Common myeloid progenitor, CD34-positive (primary cell): ENCODE measurements at regions not wholly inside any gene's neighbourhood (a gene's known extent, or its start where the extent isn't known, plus 50 kb on each side); places are given as distances from the start of the nearest gene placed in this dataset.
"Not testable (repeated sequence)": the region's sequence is repeated elsewhere in the genome, so short reads cannot be mapped to it uniquely, and the experiment has no call there.

ENCODE experiments used
- CTCF ChIA-PET: fragments of 350-600 bp; sonication (Branson Sonifier 250); formaldehyde crosslinking; loops from one replicate; lab custom pipeline; 2021; ENCODE audit warnings: antibody characterized with exemption; lab: Charles Lee
- POLR2A ChIA-PET: fragments of 350-600 bp; sonication (Branson Sonifier 250); formaldehyde crosslinking; loops from one replicate; lab custom pipeline; 2021; ENCODE audit warnings: antibody characterized with exemption; lab: Charles Lee
- DNase-seq, 3 donors: peaks; one replicate each; pipeline versions ENCODE4 v3.0.0 to v3.0.0-alpha.2; 2013
- H3K27ac ChIP-seq, 2 experiments: 1 replicate in 1 of 2; 2 replicates in 1 of 2; pipeline ENCODE4 v1.7.0; 2013; ENCODE audit warnings: inconsistent platforms in 2 of 2, low read length in 2 of 2, mild to moderate bottlenecking in 2 of 2, low read depth in 1 of 2, moderate library complexity in 1 of 2; ENCODE audit not compliant: severe bottlenecking in 2 of 2, insufficient read depth in 1 of 2, poor library complexity in 1 of 2
- H3K27me3 ChIP-seq, 5 experiments: replicated peaks in 2 of 5; 1 replicate in 3 of 5; 2 replicates in 2 of 5; pipeline versions ENCODE4 v1.6.1 to v1.7.0; 2013; ENCODE audit warnings: low read length in 4 of 5, mild to moderate bottlenecking in 2 of 5, moderate library complexity in 2 of 5, inconsistent platforms in 1 of 5; ENCODE audit not compliant: insufficient read depth in 5 of 5, control insufficient read depth in 4 of 5
- H3K36me3 ChIP-seq, 4 experiments: 1 replicate in 2 of 4; 2 replicates in 2 of 4; pipeline versions ENCODE4 v1.6.1 to v1.7.0; 2013; ENCODE audit warnings: low read length in 3 of 4, control low read depth in 1 of 4, mild to moderate bottlenecking in 1 of 4; ENCODE audit not compliant: control insufficient read depth in 4 of 4, insufficient read depth in 4 of 4
- H3K4me1 ChIP-seq, 4 experiments: 1 replicate in 3 of 4; 2 replicates in 1 of 4; pipeline versions ENCODE4 v1.6.1 to v1.7.1; 2013; ENCODE audit warnings: low read length in 3 of 4, mild to moderate bottlenecking in 3 of 4, control low read depth in 1 of 4, inconsistent platforms in 1 of 4, moderate library complexity in 1 of 4; ENCODE audit not compliant: control insufficient read depth in 4 of 4, insufficient read depth in 4 of 4; ENCODE audit errors: control extremely low read depth in 1 of 4
- H3K4me3 ChIP-seq, 7 experiments: 1 replicate in 4 of 7; 2 replicates in 3 of 7; pipeline versions ENCODE4 v1.5.1 to v1.7.0; 2013; ENCODE audit warnings: mild to moderate bottlenecking in 7 of 7, low read length in 6 of 7, moderate library complexity in 6 of 7, inconsistent platforms in 2 of 7, low read depth in 2 of 7, control low read depth in 1 of 7; ENCODE audit not compliant: insufficient read depth in 4 of 7, control insufficient read depth in 1 of 7; ENCODE audit errors: extremely low read depth in 1 of 7
- H3K9me3 ChIP-seq, 5 experiments: 1 replicate in 4 of 5; 2 replicates in 1 of 5; pipeline versions ENCODE4 v1.6.1 to v1.7.1; 2013; ENCODE audit warnings: low read length in 4 of 5, mild to moderate bottlenecking in 2 of 5, inconsistent platforms in 1 of 5, low read depth in 1 of 5, moderate library complexity in 1 of 5; ENCODE audit not compliant: control insufficient read depth in 4 of 5, insufficient read depth in 2 of 5; ENCODE audit errors: control extremely low read depth in 1 of 5
- WGBS: methylation state at CpG from one replicate; pipeline ENCODE4 v1.1.5; 2013; ENCODE audit not compliant: insufficient coverage; 5-methylcytosine and 5-hydroxymethylcytosine counted together

DNA sequence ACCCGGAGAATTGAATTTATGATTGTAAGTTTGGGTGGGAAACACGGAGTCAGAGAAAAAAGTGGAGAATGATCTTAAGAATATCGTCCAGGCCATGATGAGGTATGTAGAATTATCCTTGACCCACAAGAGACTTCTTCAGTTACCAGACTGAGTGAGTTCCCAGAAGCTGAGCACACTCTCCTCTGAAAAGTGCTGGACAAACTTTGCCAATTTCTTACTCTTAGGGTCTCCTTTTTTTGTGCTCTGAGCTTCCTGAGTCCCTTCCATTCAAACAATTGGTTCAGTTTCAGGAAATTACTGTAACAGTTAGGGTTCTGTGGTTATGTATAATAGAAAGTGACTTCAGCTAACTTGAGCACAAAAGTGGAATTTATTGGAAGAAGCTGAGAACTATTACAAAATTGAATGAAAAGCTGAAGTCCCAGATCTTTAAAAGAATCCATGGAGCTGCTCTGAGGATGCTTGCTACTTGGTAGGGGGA, 50.6 kb upstream of the EHBP1 start:
- Histone ChIP-seq H3K4me3 (no peak overlapping the region), H3K27ac (no peak overlapping the region), H3K36me3 (no peaks in the 10 kb centered on the region), H3K4me1 (peaks cover 0 to 9% (median 1%) of the 10 kb centered on the region in 4 experiments), H3K27me3 (no peaks in the 10 kb centered on the region), H3K9me3 (peaks cover 0 to 4% (median 0%) of the 10 kb centered on the region in 5 experiments)
- POLR2A ChIA-PET = no interaction called here
- WGBS = 100% methylated on average over 2 of the region's 3 CpGs
- CTCF ChIA-PET = no interaction called here
- no peak for DNase-seq

DNA sequence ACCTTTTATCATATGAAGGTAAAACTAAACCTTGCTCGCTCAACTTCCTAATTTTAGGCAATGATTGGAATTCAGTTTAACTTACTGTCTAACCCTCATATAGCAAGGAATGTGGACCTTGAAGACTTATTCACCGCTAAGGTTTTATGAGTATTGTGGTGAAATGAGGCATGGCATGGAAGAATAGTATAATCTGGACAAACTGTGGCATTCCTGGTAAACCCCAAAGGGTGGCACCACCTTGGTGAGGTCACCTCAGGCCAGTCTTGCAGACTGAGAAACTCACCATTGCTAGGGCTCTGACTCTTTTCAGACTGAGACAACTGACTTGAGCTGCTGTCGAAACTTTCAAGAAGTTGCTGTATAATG, 51.1 kb upstream of the EHBP1 start:
- Histone ChIP-seq H3K27me3 (no peaks in the 10 kb centered on the region), H3K36me3 (no peaks in the 10 kb centered on the region), H3K27ac (no peak overlapping the region), H3K4me1 (peaks cover 0 to 9% (median 1%) of the 10 kb centered on the region in 4 experiments), H3K9me3 (peaks cover 0 to 4% (median 0%) of the 10 kb centered on the region in 5 experiments), H3K4me3 (no peak overlapping the region)
- POLR2A ChIA-PET = no interaction called here
- DNase-seq = no peak
- CTCF ChIA-PET = no interaction called here
- 100% methylated on average over 1 of the region's 3 CpGs for WGBS

DNA sequence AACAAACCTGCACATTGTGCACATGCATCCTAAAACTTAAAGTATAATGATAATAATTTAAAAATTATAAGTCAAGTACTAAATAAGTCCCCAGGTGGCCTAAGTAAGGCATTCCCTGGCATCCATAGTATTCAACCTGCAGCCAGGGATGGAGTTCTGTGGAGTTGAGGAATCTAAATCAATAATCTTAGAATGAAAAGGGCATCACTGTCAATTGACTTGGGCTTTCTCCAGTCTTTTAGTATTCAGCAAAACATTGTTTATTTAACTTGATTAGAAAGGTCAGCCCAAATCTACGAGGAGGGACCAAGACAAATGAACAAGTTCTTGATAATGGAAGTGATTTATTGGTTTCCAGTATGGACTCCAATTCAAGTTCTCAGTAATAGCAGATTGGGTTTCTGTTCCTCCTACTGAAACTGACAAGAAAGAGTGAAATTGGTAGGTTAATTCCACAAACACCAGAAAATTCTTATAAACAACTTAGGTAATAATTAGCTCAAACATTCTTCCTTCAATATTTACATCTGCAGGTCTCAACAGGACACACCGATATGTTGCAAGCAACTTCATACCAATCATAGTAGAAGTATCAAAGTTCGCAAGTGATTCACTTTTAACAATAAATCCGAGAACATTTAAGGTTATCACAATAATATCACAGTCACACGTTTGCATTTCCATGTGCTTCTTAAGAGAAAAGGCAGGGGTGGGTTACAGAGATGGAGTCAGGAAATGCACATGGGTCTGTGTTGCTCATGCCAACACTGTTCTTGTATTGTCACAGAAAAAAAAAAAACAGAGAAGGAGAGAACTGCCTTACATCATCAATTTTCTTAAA, 51.7 kb upstream of the EHBP1 start:
- WGBS = 100% methylated on average over 1 of the region's 5 CpGs
- DNase-seq = peak in 1 of 3 donors; percentile 9
- H3K9me3 ChIP-seq = peaks cover 0 to 4% (median 0%) of the 10 kb centered on the region in 5 experiments
- CTCF ChIA-PET = no interaction called here
- H3K27ac ChIP-seq = no peak overlapping the region
- H3K4me3 ChIP-seq = no peak overlapping the region
- peaks cover 0 to 9% (median 1%) of the 10 kb centered on the region in 4 experiments for H3K4me1 ChIP-seq
- POLR2A ChIA-PET = no interaction called here
- H3K27me3 ChIP-seq = no peaks in the 10 kb centered on the region
- H3K36me3 ChIP-seq = no peaks in the 10 kb centered on the region

DNA sequence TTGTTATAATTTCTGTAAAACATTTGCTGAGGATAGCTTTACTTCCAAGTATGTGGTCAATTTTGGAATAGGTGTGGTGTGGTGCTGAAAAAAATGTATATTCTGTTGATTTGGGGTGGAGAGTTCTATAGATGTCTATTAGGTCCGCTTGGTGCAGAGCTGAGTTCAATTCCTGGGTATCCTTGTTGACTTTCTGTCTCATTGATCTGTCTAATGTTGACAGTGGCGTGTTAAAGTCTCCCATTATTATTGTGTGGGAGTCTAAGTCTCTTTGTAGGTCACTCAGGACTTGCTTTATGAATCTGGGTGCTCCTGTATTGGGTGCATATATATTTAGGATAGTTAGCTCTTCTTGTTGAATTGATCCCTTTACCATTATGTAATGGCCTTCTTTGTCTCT, 56.4 kb upstream of the EHBP1 start:
- DNase-seq, H3K4me3 ChIP-seq, POLR2A ChIA-PET, H3K27ac ChIP-seq, H3K4me1 ChIP-seq, H3K27me3 ChIP-seq, H3K36me3 ChIP-seq, CTCF ChIA-PET, H3K9me3 ChIP-seq: not testable (repeated sequence)
- no CpG with 5 or more reads among the region's 2 CpGs for WGBS

DNA sequence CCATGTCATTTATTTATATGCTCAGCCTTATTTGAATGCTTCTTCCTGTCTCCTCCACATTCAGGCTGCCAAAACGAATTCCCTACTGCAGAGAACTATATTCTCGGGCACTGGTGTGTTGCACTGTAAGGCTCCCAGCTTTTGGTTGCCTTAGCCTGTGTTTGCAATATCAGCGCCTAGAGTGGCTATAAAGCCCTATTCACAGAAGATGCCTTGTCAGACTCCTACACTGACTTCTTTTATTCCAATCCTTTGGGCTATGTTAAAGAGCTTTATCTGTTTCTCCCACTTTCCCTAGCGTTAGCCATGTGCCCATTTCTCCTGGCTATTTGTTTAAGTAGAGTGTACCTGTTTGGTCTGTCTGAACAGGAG, 62.4 kb upstream of the EHBP1 start:
- POLR2A ChIA-PET = no interaction called here
- Histone ChIP-seq H3K27me3 (no peaks in the 10 kb centered on the region), H3K9me3 (no peaks in the 10 kb centered on the region), H3K36me3 (no peaks in the 10 kb centered on the region), H3K4me3 (no peak overlapping the region), H3K27ac (no peak overlapping the region), H3K4me1 (peaks cover 0 to 3% (median 1%) of the 10 kb centered on the region in 4 experiments)
- DNase-seq = no peak
- 61% methylated on average over 3 of the region's 4 CpGs for WGBS
- CTCF ChIA-PET = no interaction called here

DNA sequence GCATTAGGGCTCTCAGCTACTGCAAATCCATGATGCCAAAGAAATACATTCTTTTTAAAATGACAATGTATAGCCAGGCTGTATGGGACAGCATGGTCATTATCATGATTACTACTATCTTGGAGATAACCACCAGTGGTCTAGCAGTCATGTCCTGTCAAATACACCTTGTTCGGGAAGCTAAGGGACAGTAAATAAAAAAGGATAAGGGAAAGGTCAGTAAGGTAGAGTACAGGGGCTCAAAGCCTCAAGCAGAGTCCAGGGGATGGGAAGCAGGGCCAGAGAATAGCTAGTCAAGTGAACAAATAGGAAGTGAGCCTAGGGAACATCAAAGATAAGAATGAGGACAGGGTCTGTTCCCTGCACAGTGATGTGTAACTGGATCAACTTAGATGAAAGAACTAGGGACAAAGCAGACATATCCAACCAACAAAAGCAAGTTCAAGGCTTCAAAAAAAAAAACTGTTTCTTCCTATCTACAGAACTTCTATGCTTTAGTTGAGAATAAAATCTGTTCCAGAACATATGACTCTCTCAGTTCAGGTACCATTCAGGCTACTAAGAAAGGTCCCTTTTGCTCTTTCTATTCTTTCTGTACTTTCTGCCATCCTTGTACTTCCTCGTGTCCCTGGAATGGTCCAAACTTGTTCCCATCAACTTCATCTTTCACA, 62.9 kb upstream of the EHBP1 start:
- no peaks in the 10 kb centered on the region for H3K36me3 ChIP-seq
- POLR2A ChIA-PET = no interaction called here
- no peak overlapping the region for H3K27ac ChIP-seq
- H3K4me1 ChIP-seq = peaks cover 0 to 3% (median 1%) of the 10 kb centered on the region in 4 experiments
- DNase-seq = no peak
- no peaks in the 10 kb centered on the region for H3K27me3 ChIP-seq
- H3K9me3 ChIP-seq = no peaks in the 10 kb centered on the region
- CTCF ChIA-PET = no interaction called here
- WGBS = 100% methylated on average over 1 of the region's 2 CpGs
- H3K4me3 ChIP-seq = no peak overlapping the region

DNA sequence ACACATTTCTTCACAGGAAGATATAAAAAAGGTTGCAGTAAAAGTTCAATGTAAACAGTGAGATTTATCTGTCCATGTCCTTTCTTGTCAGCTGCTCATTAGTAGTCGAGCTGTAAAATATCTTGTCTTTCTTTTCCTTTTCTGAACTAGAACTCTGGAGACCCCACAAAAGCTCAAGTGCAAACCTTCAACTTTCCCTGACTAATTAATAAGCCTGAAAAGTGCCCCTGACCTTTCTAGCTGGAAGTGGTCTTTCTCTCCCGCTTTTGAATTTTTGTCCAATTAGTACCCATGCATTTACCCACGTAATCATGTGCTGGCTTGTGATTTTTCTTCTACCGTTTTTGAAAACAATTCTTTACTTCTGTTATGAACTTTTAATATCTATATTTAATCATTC, 63.6 kb upstream of the EHBP1 start:
- ChIA-PET CTCF (no interaction called here), POLR2A (no interaction called here)
- H3K36me3 ChIP-seq = no peaks in the 10 kb centered on the region
- 100% methylated on average over 1 of the region's 4 CpGs for WGBS
- DNase-seq = no peak
- H3K27ac ChIP-seq = no peak overlapping the region
- H3K4me3 ChIP-seq = no peak overlapping the region
- H3K9me3 ChIP-seq = no peaks in the 10 kb centered on the region
- H3K27me3 ChIP-seq = no peaks in the 10 kb centered on the region
- peaks cover 0 to 3% (median 1%) of the 10 kb centered on the region in 4 experiments for H3K4me1 ChIP-seq
